Lower leg skin (tissue), 3 donors: ENCODE measurements at regions not wholly inside any gene's neighbourhood (a gene's known extent, or its start where the extent isn't known, plus 50 kb on each side); places are given as distances from the start of the nearest gene placed in this dataset.
"Not testable (repeated sequence)": the region's sequence is repeated elsewhere in the genome, so short reads cannot be mapped to it uniquely, and the experiment has no call there.

Source experiments
- POLR2A ChIP-seq, 2 donors: fragments of 450-650 bp; IDR thresholded peaks; one replicate each; pipeline ENCODE4 v1.6.1; 2016 to 2017; ENCODE audit warnings: antibody characterized with exemption in 2 of 2, mild to moderate bottlenecking in 1 of 2, moderate library complexity in 1 of 2
- TF ChIP-seq, protein P1 (sequence below), 3 donors: fragments of 450-650 bp; IDR thresholded peaks; one replicate each; pipeline ENCODE4 v1.5.1; 2016; ENCODE audit warnings: antibody characterized with exemption in 3 of 3, mild to moderate bottlenecking in 3 of 3, moderate library complexity in 2 of 3

DNA sequence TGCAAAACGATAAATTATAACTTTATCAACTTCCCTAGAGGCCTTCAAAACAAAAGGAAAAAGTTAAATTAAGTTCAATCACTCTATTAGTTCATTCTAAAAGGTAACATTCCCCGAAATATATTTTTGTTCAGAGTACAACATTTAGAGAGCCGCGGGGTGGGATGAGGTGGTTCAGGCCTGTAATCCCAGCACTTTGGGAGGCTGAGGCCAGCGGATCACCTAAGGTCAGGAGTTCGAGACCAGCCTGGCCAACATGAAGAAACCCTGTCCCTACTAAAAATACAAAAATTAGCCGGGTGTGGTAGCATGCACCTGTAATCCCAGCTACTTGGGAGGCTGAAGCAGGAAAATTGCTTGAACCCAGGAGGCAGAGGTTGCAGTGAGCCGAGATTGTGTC lies 60.9 kb upstream of the ZNF217 start:
- not testable (repeated sequence) for TF ChIP-seq POLR2A (IDR thresholded peaks at IDR 0.05)
- TF ChIP-seq, protein P1, sequence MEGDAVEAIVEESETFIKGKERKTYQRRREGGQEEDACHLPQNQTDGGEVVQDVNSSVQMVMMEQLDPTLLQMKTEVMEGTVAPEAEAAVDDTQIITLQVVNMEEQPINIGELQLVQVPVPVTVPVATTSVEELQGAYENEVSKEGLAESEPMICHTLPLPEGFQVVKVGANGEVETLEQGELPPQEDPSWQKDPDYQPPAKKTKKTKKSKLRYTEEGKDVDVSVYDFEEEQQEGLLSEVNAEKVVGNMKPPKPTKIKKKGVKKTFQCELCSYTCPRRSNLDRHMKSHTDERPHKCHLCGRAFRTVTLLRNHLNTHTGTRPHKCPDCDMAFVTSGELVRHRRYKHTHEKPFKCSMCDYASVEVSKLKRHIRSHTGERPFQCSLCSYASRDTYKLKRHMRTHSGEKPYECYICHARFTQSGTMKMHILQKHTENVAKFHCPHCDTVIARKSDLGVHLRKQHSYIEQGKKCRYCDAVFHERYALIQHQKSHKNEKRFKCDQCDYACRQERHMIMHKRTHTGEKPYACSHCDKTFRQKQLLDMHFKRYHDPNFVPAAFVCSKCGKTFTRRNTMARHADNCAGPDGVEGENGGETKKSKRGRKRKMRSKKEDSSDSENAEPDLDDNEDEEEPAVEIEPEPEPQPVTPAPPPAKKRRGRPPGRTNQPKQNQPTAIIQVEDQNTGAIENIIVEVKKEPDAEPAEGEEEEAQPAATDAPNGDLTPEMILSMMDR (IDR thresholded peaks at IDR 0.05) = not testable (repeated sequence)
